Spinal cord (tissue), 9 donors: ENCODE measurements at regions not wholly inside any gene's neighbourhood (a gene's known extent, or its start where the extent isn't known, plus 50 kb on each side); places are given as distances from the start of the nearest gene placed in this dataset.
A peak's percentile ranks its signal among the peaks of the same experiment; 100 is the strongest.
"Not testable (repeated sequence)": the region's sequence is repeated elsewhere in the genome, so short reads cannot be mapped to it uniquely, and the experiment has no call there.

Experiments used
- DNase-seq, 6 donors: peaks; one replicate each; pipeline versions ENCODE4 v3.0.0 to v3.0.0-alpha.2; 2013 to 2015; ENCODE audit warnings: low spot score in 6 of 6, low read depth in 4 of 6
- H3K27ac ChIP-seq: one replicate; pipeline ENCODE4 v1.5.1; 2013; ENCODE audit warnings: low read depth, low read length, control low read depth
- H3K27me3 ChIP-seq: one replicate; pipeline ENCODE4 v1.6.1; 2013; ENCODE audit warnings: low read length; ENCODE audit not compliant: control insufficient read depth, insufficient read depth
- H3K36me3 ChIP-seq: one replicate; pipeline ENCODE4 v1.6.1; 2013; ENCODE audit warnings: low read length; ENCODE audit not compliant: control insufficient read depth, insufficient read depth
- H3K4me1 ChIP-seq: one replicate; pipeline ENCODE4 v1.6.1; 2013; ENCODE audit warnings: low read length; ENCODE audit not compliant: control insufficient read depth, insufficient read depth
- H3K4me3 ChIP-seq: one replicate; pipeline ENCODE4 v1.5.1; 2013; ENCODE audit warnings: low read depth, low read length, control low read depth
- H3K9me3 ChIP-seq: one replicate; pipeline ENCODE4 v1.6.1; 2013; ENCODE audit warnings: low read length; ENCODE audit not compliant: control insufficient read depth, insufficient read depth
- WGBS: methylation state at CpG from one replicate; pipeline ENCODE4 v1.1.5; 2013; ENCODE audit warnings: missing lambda C conversion rate; ENCODE audit not compliant: insufficient coverage; 5-methylcytosine and 5-hydroxymethylcytosine counted together
- donor health status: healthy.

GRCh38 chr10:35274498-35275060 is 61.7 kb upstream of the CCNY start:
- 59% methylated on average over 5 of the region's 9 CpGs for WGBS
- H3K4me3 ChIP-seq, result no peak overlapping the region
- no peak overlapping the region for H3K27ac ChIP-seq
- no peaks in the 10 kb centered on the region for H3K9me3 ChIP-seq
- H3K27me3 ChIP-seq, result no peaks in the 10 kb centered on the region
- H3K36me3 ChIP-seq, result no peaks in the 10 kb centered on the region
- no peaks in the 10 kb centered on the region for H3K4me1 ChIP-seq
- peak in 2 of 6 donors; percentile 10 to 43 for DNase-seq

- Histone ChIP-seq H3K27ac (no peak overlapping the region), H3K36me3 (no peaks in the 10 kb centered on the region), H3K27me3 (no peaks in the 10 kb centered on the region), H3K9me3 (no peaks in the 10 kb centered on the region), H3K4me3 (no peak overlapping the region), H3K4me1 (no peaks in the 10 kb centered on the region)
- no CpG with 5 or more reads among the region's 1 CpG for WGBS
- DNase-seq, result no peak
Observed at GRCh38 chr10:35276889-35277288, 59.4 kb upstream of the CCNY start.

GRCh38 chr10:35280246-35280645 is 56.1 kb upstream of the CCNY start:
- H3K4me1 ChIP-seq, H3K27me3 ChIP-seq, DNase-seq, H3K4me3 ChIP-seq, H3K27ac ChIP-seq, H3K9me3 ChIP-seq, H3K36me3 ChIP-seq: not testable (repeated sequence)
